ENCODE measurements at regions not wholly inside any gene's neighbourhood (a gene's known extent, or its start where the extent isn't known, plus 50 kb on each side); places are given as distances from the start of the nearest gene placed in this dataset.
"Not testable (repeated sequence)": the region's sequence is repeated elsewhere in the genome, so short reads cannot be mapped to it uniquely, and the experiment has no call there.

- Histone ChIP-seq H3K4me3 (ENCODE audit: low read depth, low read length, poor library complexity, severe bottlenecking) (no peak overlapping the region), H3K9me3 (ENCODE audit: low read length) (no peaks in the 10 kb centered on the region), H2AFZ (ENCODE audit: low read length) (no peak overlapping the region), H4K20me1 (ENCODE audit: insufficient read depth, low read length) (no peaks in the 10 kb centered on the region), H3K36me3 (ENCODE audit: insufficient read depth, low read length) (no peaks in the 10 kb centered on the region), H3K9me2 (ENCODE audit: insufficient read depth, low read length) (no peaks in the 10 kb centered on the region), H3K4me1 (ENCODE audit: insufficient read depth, low read length, poor library complexity, severe bottlenecking) (no peaks in the 10 kb centered on the region), H3K79me2 (ENCODE audit: insufficient read depth, low read depth, low read length) (no peaks in the 10 kb centered on the region), H3K27ac (ENCODE audit: low read depth, low read length, poor library complexity, severe bottlenecking) (no peak overlapping the region), H3K4me2 (ENCODE audit: low read length) (no peak overlapping the region)
- no TSS peak for BruUV-seq (replicated peaks)
- DNase-seq (ENCODE audit: low spot score): no peak
- POLR2A ChIA-PET: interaction anchor here (1.0 kb wide), 1 partner anchor 30 kb away, joined by 4 read pairs; no protein-coding TSS in a partner anchor
- CTCF ChIA-PET (ENCODE audit: unreplicated experiment): no interaction called here
- intact Hi-C loops (cut with micrococcal nuclease; ENCODE audit: unreplicated experiment): no loop called here
- TF ChIP-seq CTCF (conservative IDR thresholded peaks at IDR 0.05; ENCODE audit: low read length) (no peak), EZH2phosphoT487 (IDR thresholded peaks at IDR 0.05; ENCODE audit: borderline replicate concordance, low read depth, low read length) (no peak)
These were observed 60.3 kb upstream of the ABLIM1 start for GRCh38 chr10:114718374-114718773.

GRCh38 chr10:114719311-114719710 lies 61.2 kb upstream of the ABLIM1 start:
- POLR2A ChIA-PET: no interaction called here
- H3K4me3 ChIP-seq (ENCODE audit: low read depth, low read length, poor library complexity, severe bottlenecking): no peak overlapping the region

GRCh38 chr10:114720023-114720422 lies 61.9 kb upstream of the ABLIM1 start:
- H4K20me1 ChIP-seq (ENCODE audit: insufficient read depth, low read length); H3K4me3 ChIP-seq (ENCODE audit: low read depth, low read length, poor library complexity, severe bottlenecking); H3K4me2 ChIP-seq (ENCODE audit: low read length); H2AFZ ChIP-seq (ENCODE audit: low read length); intact Hi-C loops (cut with micrococcal nuclease; ENCODE audit: unreplicated experiment); BruUV-seq (replicated peaks); H3K36me3 ChIP-seq (ENCODE audit: insufficient read depth, low read length); H3K79me2 ChIP-seq (ENCODE audit: insufficient read depth, low read depth, low read length); POLR2A ChIA-PET; H3K9me2 ChIP-seq (ENCODE audit: insufficient read depth, low read length); H3K27ac ChIP-seq (ENCODE audit: low read depth, low read length, poor library complexity, severe bottlenecking); CTCF ChIA-PET (ENCODE audit: unreplicated experiment); DNase-seq (ENCODE audit: low spot score); H3K9me3 ChIP-seq (ENCODE audit: low read length); H3K4me1 ChIP-seq (ENCODE audit: insufficient read depth, low read length, poor library complexity, severe bottlenecking): not testable (repeated sequence)

More at GRCh38 chr10:114719311-114719710, 61.2 kb upstream of the ABLIM1 start:
- intact Hi-C loops (cut with micrococcal nuclease; ENCODE audit: unreplicated experiment): no loop called here
- H3K4me2 ChIP-seq (ENCODE audit: low read length): no peak overlapping the region
- no peaks in the 10 kb centered on the region for H3K9me3 ChIP-seq (ENCODE audit: low read length)
- H4K20me1 ChIP-seq (ENCODE audit: insufficient read depth, low read length): no peaks in the 10 kb centered on the region
- no peak overlapping the region for H3K27ac ChIP-seq (ENCODE audit: low read depth, low read length, poor library complexity, severe bottlenecking)
- no peak for DNase-seq (ENCODE audit: low spot score)
- H2AFZ ChIP-seq (ENCODE audit: low read length): no peak overlapping the region
- CTCF ChIA-PET (ENCODE audit: unreplicated experiment): no interaction called here
- no peaks in the 10 kb centered on the region for H3K36me3 ChIP-seq (ENCODE audit: insufficient read depth, low read length)
- H3K79me2 ChIP-seq (ENCODE audit: insufficient read depth, low read depth, low read length): no peaks in the 10 kb centered on the region
- no peak for TF ChIP-seq EZH2phosphoT487 (IDR thresholded peaks at IDR 0.05; ENCODE audit: borderline replicate concordance, low read depth, low read length)
- TF ChIP-seq CTCF (conservative IDR thresholded peaks at IDR 0.05; ENCODE audit: low read length): no peak
- H3K9me2 ChIP-seq (ENCODE audit: insufficient read depth, low read length): no peaks in the 10 kb centered on the region
- no peaks in the 10 kb centered on the region for H3K4me1 ChIP-seq (ENCODE audit: insufficient read depth, low read length, poor library complexity, severe bottlenecking)
- BruUV-seq (replicated peaks): no TSS peak
